ENCODE measurements at regions not wholly inside any gene's neighbourhood (a gene's known extent, or its start where the extent isn't known, plus 50 kb on each side); places are given as distances from the start of the nearest gene placed in this dataset.

- Histone ChIP-seq H3K79me2 (ENCODE audit: insufficient read depth, low read length) (no peaks in the 10 kb centered on the region), H3K4me1 (ENCODE audit: insufficient read depth, low read length, severe bottlenecking) (no peaks in the 10 kb centered on the region), H3K9me2 (ENCODE audit: low read depth, low read length) (no peaks in the 10 kb centered on the region), H4K20me1 (ENCODE audit: insufficient read depth, low read length) (no peaks in the 10 kb centered on the region), H3K4me3 (ENCODE audit: low read depth, low read length, poor library complexity, severe bottlenecking) (no peak overlapping the region), H3K4me2 (ENCODE audit: low read length) (no peak overlapping the region), H3K9ac (ENCODE audit: low read length) (no peak overlapping the region), H3K36me3 (ENCODE audit: insufficient read depth, low read length) (no peaks in the 10 kb centered on the region), H3F3A (ENCODE audit: insufficient read depth, low read length) (no peaks in the 10 kb centered on the region), H3K27me3 (ENCODE audit: insufficient read depth, low read length) (peaks cover 4% of the 10 kb centered on the region; the same call in 1 of the 2 replicates), H3K9me3 (ENCODE audit: low read length) (no peaks in the 10 kb centered on the region), H2AFZ (ENCODE audit: low read length) (no peak overlapping the region), H3K27ac (ENCODE audit: low read depth, low read length, poor library complexity, severe bottlenecking) (no peak overlapping the region)
- no peak for TF ChIP-seq EZH2 (IDR thresholded peaks at IDR 0.05; ENCODE audit: borderline replicate concordance, low read length)
- TF ChIP-seq, protein P1, sequence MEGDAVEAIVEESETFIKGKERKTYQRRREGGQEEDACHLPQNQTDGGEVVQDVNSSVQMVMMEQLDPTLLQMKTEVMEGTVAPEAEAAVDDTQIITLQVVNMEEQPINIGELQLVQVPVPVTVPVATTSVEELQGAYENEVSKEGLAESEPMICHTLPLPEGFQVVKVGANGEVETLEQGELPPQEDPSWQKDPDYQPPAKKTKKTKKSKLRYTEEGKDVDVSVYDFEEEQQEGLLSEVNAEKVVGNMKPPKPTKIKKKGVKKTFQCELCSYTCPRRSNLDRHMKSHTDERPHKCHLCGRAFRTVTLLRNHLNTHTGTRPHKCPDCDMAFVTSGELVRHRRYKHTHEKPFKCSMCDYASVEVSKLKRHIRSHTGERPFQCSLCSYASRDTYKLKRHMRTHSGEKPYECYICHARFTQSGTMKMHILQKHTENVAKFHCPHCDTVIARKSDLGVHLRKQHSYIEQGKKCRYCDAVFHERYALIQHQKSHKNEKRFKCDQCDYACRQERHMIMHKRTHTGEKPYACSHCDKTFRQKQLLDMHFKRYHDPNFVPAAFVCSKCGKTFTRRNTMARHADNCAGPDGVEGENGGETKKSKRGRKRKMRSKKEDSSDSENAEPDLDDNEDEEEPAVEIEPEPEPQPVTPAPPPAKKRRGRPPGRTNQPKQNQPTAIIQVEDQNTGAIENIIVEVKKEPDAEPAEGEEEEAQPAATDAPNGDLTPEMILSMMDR (IDR thresholded peaks at IDR 0.05; ENCODE audit: low read length) = no peak
These were observed 111.6 kb downstream of the NREP start for GRCh38 chr5:111645303-111645838.

GRCh38 chr5:111643499-111643898 lies 113.5 kb downstream of the NREP start:
- peaks cover 4% of the 10 kb centered on the region; the same call in 1 of the 2 replicates for H3K27me3 ChIP-seq (ENCODE audit: insufficient read depth, low read length)
- no peak overlapping the region for H2AFZ ChIP-seq (ENCODE audit: low read length)
- H3F3A ChIP-seq (ENCODE audit: insufficient read depth, low read length) = no peaks in the 10 kb centered on the region
- H3K4me1 ChIP-seq (ENCODE audit: insufficient read depth, low read length, severe bottlenecking) = no peaks in the 10 kb centered on the region
- H3K9me2 ChIP-seq (ENCODE audit: low read depth, low read length) = no peaks in the 10 kb centered on the region
- TF ChIP-seq, protein P1 (IDR thresholded peaks at IDR 0.05; ENCODE audit: low read length) = no peak
- TF ChIP-seq EZH2 (IDR thresholded peaks at IDR 0.05; ENCODE audit: borderline replicate concordance, low read length) = no peak
- H3K36me3 ChIP-seq (ENCODE audit: insufficient read depth, low read length) = no peaks in the 10 kb centered on the region
- no peaks in the 10 kb centered on the region for H3K79me2 ChIP-seq (ENCODE audit: insufficient read depth, low read length)
- H4K20me1 ChIP-seq (ENCODE audit: insufficient read depth, low read length) = no peaks in the 10 kb centered on the region
- no peak overlapping the region for H3K4me2 ChIP-seq (ENCODE audit: low read length)
- H3K27ac ChIP-seq (ENCODE audit: low read depth, low read length, poor library complexity, severe bottlenecking) = no peak overlapping the region
- H3K9ac ChIP-seq (ENCODE audit: low read length) = no peak overlapping the region
- no peak overlapping the region for H3K4me3 ChIP-seq (ENCODE audit: low read depth, low read length, poor library complexity, severe bottlenecking)
- H3K9me3 ChIP-seq (ENCODE audit: low read length) = 0 out of 2 replicates have a peak, but pooled peaks cover 2% of the 10 kb centered on the region

DNA sequence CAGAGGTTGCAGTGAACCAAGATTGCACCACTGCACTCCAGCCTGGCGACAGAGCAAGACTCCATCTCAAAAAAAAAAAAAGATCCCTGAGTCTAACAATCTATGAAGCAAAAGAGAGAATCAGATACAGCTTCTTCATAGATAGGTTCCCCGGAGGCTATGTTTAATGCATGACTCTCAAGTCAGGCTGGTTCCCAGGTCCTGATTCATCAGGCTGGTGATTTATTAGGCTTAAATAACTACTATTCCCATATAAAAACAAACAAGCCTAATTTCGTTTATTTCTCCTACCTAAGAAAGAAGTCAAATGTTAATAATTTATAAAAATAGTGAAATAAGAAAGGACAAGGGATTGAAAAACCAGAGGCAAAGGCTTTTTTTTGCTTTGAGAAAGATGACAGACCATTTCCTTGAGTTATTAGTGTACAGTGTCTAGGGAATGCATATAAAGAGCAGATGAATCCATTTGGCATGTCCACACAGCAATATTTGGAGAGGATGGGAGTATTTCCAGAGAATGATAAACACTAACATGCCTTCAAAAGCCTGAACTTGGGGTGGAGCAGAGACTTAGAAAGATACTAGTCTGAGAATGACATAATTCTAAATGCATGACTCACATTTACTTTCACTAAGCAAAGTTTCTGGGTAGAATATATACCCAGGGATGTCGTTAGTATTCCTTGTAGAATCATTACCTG lies 115.3 kb downstream of the NREP start:
- Histone ChIP-seq H3K36me3 (ENCODE audit: insufficient read depth, low read length) (no peaks in the 10 kb centered on the region), H3K4me1 (ENCODE audit: insufficient read depth, low read length, severe bottlenecking) (no peaks in the 10 kb centered on the region), H3K9me3 (ENCODE audit: low read length) (peaks cover 8% of the 10 kb centered on the region; the same call in 1 of the 2 replicates), H3K4me3 (ENCODE audit: low read depth, low read length, poor library complexity, severe bottlenecking) (no peak overlapping the region), H3K27ac (ENCODE audit: low read depth, low read length, poor library complexity, severe bottlenecking) (no peak overlapping the region), H3K27me3 (ENCODE audit: insufficient read depth, low read length) (peaks cover 4% of the 10 kb centered on the region; the same call in 1 of the 2 replicates), H3K9me2 (ENCODE audit: low read depth, low read length) (no peaks in the 10 kb centered on the region), H3F3A (ENCODE audit: insufficient read depth, low read length) (no peaks in the 10 kb centered on the region), H3K9ac (ENCODE audit: low read length) (no peak overlapping the region), H3K4me2 (ENCODE audit: low read length) (no peak overlapping the region), H2AFZ (ENCODE audit: low read length) (no peak overlapping the region), H4K20me1 (ENCODE audit: insufficient read depth, low read length) (no peaks in the 10 kb centered on the region), H3K79me2 (ENCODE audit: insufficient read depth, low read length) (no peaks in the 10 kb centered on the region)
- TF ChIP-seq, protein P1 (IDR thresholded peaks at IDR 0.05; ENCODE audit: low read length) = no peak
- TF ChIP-seq EZH2 (IDR thresholded peaks at IDR 0.05; ENCODE audit: borderline replicate concordance, low read length) = no peak

Measured in OCI-LY1 (cell line).